ENCODE measurements at regions not wholly inside any gene's neighbourhood (a gene's known extent, or its start where the extent isn't known, plus 50 kb on each side); places are given as distances from the start of the nearest gene placed in this dataset.
"Not testable (repeated sequence)": the region's sequence is repeated elsewhere in the genome, so short reads cannot be mapped to it uniquely, and the experiment has no call there.

DNA sequence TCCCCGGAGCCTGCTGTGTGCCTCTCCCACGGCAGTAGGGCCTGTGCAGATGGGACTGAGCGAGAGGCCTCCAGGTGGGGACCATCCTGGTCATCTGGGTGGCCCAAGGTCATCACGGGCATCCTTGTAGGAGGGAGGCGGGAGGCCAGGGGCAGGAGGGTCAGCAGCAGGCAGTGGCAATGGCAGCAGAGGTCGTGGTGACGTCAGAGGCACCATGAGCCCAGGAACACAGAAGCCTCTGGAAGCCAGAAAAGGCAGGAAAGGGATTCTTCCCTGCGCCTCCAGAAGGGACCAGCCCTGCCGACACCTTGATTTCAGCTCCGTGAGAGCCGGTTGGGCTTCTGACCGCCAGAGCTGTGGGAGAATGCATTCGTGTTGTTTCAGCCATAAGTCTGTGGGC, 190.3 kb downstream of the BANP start:
- Histone ChIP-seq H3K4me1 (replicated peaks) (no peaks in the 10 kb centered on the region), H3K9me3 (replicated peaks) (no peaks in the 10 kb centered on the region), H3K36me3 (0 out of 2 replicates have a peak, but pooled peaks cover 3% of the 10 kb centered on the region), H3K27ac (no peak overlapping the region), H3K27me3 (replicated peaks) (no peaks in the 10 kb centered on the region), H3K4me3 (no peak overlapping the region)
- DNase-seq (ENCODE audit: low read depth in 1 of 2, low spot score in 2 of 2) = no peak

- not testable (repeated sequence) for H3K27ac ChIP-seq; H3K36me3 ChIP-seq; DNase-seq (ENCODE audit: low read depth in 1 of 2, low spot score in 2 of 2); H3K27me3 ChIP-seq (replicated peaks); H3K4me1 ChIP-seq (replicated peaks); H3K4me3 ChIP-seq; H3K9me3 ChIP-seq (replicated peaks)
Observed at GRCh38 chr16:88142056-88142935, 191.1 kb downstream of the BANP start.

- not testable (repeated sequence) for DNase-seq (ENCODE audit: low read depth in 1 of 2, low spot score in 2 of 2); H3K27me3 ChIP-seq (replicated peaks); H3K4me1 ChIP-seq (replicated peaks); H3K4me3 ChIP-seq; H3K36me3 ChIP-seq; H3K27ac ChIP-seq; H3K9me3 ChIP-seq (replicated peaks)
Observed at GRCh38 chr16:88143122-88144027, 192.1 kb downstream of the BANP start.

DNA sequence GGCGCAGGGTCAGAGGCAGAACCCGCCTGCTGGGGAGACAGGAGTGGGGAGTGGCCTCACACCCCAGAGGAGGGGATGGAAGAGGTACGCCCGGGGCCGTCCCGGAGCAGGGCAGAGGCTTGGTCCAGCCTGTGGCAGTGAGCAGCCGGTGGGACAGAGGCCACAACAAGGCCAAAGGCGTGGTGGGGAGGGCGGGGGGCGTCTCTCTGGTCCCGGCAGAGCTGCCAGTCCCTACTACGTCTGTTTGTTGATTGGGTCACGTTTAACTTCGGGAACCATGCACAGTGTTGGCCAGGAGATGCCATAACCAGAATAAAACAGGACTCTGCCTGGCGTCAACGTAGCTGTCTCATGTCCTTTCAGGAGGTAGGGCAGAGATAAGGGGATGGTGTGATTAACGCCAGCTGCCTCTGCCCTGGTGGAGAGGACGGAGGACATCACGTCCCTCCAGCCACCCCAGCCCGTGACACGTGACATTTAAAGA, 192.8 kb downstream of the BANP start:
- Histone ChIP-seq H3K27me3 (replicated peaks) (no peaks in the 10 kb centered on the region), H3K36me3 (no peaks in the 10 kb centered on the region), H3K4me1 (replicated peaks) (no peaks in the 10 kb centered on the region), H3K27ac (no peak overlapping the region), H3K4me3 (no peak overlapping the region), H3K9me3 (replicated peaks) (no peaks in the 10 kb centered on the region)
- DNase-seq (ENCODE audit: low read depth in 1 of 2, low spot score in 2 of 2) = no peak

DNA sequence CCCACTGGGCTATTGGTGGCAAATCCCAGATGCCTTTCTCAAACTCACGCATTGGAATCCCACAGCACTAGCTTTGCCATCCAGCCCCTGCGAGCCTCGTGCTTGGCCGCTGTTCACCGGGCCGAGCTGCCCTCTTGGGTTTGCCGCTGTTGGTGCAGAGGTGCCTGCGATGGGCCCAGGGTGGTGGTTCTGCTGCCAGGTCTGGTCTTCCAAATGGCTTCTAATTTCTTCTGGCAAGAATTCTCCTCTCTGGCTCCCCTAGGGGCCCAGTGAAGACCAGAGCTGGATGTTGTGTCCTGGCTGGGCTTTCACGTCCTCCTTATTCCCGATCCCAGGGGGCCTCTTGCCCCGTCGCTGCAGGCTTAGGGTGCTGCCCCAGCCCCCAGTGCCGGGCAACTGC, 194.1 kb downstream of the BANP start:
- not testable (repeated sequence) for H3K27ac ChIP-seq; H3K4me1 ChIP-seq (replicated peaks); H3K36me3 ChIP-seq; H3K4me3 ChIP-seq; H3K27me3 ChIP-seq (replicated peaks); H3K9me3 ChIP-seq (replicated peaks); DNase-seq (ENCODE audit: low read depth in 1 of 2, low spot score in 2 of 2)

- H3K9me3 ChIP-seq (replicated peaks); H3K4me1 ChIP-seq (replicated peaks); DNase-seq (ENCODE audit: low read depth in 1 of 2, low spot score in 2 of 2); H3K4me3 ChIP-seq; H3K27me3 ChIP-seq (replicated peaks); H3K27ac ChIP-seq; H3K36me3 ChIP-seq: not testable (repeated sequence)
Observed at GRCh38 chr16:88145824-88146405, 194.7 kb downstream of the BANP start.

DNA sequence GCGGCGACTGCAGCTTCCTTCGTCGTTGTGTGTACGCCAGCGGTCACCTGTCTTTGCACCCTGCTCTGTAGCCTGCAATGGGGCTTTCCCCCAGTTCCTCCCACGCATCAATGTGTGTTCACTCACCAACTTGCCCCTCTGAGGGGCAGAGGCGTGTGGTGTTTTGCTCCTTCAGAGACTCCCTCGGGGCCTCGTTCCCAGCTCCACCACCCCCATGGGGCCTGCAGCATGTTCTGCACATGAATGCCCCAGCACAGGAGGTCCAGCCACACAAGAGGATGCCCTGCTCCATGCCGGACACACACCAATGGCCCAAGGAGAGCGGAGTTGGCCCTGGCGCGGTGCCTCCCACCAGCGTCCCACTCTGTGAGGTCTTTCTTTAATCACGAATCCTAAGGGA, 196.8 kb downstream of the BANP start:
- not testable (repeated sequence) for H3K9me3 ChIP-seq (replicated peaks); H3K36me3 ChIP-seq; DNase-seq (ENCODE audit: low read depth in 1 of 2, low spot score in 2 of 2); H3K27me3 ChIP-seq (replicated peaks); H3K4me1 ChIP-seq (replicated peaks); H3K4me3 ChIP-seq; H3K27ac ChIP-seq

- H3K4me1 ChIP-seq (replicated peaks); H3K36me3 ChIP-seq; H3K9me3 ChIP-seq (replicated peaks); H3K27ac ChIP-seq; H3K27me3 ChIP-seq (replicated peaks); DNase-seq (ENCODE audit: low read depth in 1 of 2, low spot score in 2 of 2); H3K4me3 ChIP-seq: not testable (repeated sequence)
Observed at GRCh38 chr16:88148682-88149081, 197.4 kb downstream of the BANP start.

GRCh38 chr16:88149158-88149603, 197.9 kb downstream of the BANP start:
- H3K9me3 ChIP-seq (replicated peaks); DNase-seq (ENCODE audit: low read depth in 1 of 2, low spot score in 2 of 2); H3K27ac ChIP-seq: not testable (repeated sequence)

GRCh38 chr16:88149663-88150062, 198.4 kb downstream of the BANP start:
- not testable (repeated sequence) for H3K36me3 ChIP-seq; H3K4me3 ChIP-seq; H3K27ac ChIP-seq; H3K9me3 ChIP-seq (replicated peaks); H3K4me1 ChIP-seq (replicated peaks); H3K27me3 ChIP-seq (replicated peaks)
- peak in 1 of 2 experiments; percentile 17 for DNase-seq (ENCODE audit: low read depth in 1 of 2, low spot score in 2 of 2)

More at GRCh38 chr16:88149158-88149603, 197.9 kb downstream of the BANP start:
- not testable (repeated sequence) for H3K4me3 ChIP-seq; H3K4me1 ChIP-seq (replicated peaks); H3K36me3 ChIP-seq; H3K27me3 ChIP-seq (replicated peaks)

GRCh38 chr16:88150456-88151128, 199.4 kb downstream of the BANP start:
- H3K27me3 ChIP-seq (replicated peaks); H3K36me3 ChIP-seq; H3K9me3 ChIP-seq (replicated peaks); H3K4me3 ChIP-seq; H3K4me1 ChIP-seq (replicated peaks); H3K27ac ChIP-seq: not testable (repeated sequence)
- DNase-seq (ENCODE audit: low read depth in 1 of 2, low spot score in 2 of 2) = peak in 1 of 2 experiments; percentile 31

DNA sequence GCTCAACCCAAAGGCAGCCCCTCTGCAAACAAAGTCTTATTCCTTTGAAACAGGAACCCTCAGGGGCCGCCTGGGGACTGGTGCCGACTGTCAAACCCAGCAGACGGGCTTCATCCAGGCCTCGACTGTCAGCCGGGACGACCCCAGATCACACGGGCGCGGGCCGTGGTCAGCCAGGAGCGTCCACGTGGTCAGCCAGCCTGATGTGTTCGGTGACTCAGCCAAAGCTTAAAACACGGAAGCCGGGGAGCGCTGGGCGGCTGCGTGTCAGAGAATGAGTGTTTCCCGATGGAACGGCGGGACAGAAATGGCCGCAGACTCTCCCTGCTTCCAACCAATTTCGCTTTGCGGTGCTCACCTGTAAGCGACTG, 199.9 kb downstream of the BANP start:
- H3K27me3 ChIP-seq (replicated peaks); H3K27ac ChIP-seq: not testable (repeated sequence)

More for the DNA sequence above, 199.9 kb downstream of the BANP start:
- H3K36me3 ChIP-seq; H3K4me1 ChIP-seq (replicated peaks); DNase-seq (ENCODE audit: low read depth in 1 of 2, low spot score in 2 of 2); H3K4me3 ChIP-seq; H3K9me3 ChIP-seq (replicated peaks): not testable (repeated sequence)

All from SJSA1 (cell line).